H9 (cell line): ENCODE measurements at regions not wholly inside any gene's neighbourhood (a gene's known extent, or its start where the extent isn't known, plus 50 kb on each side); places are given as distances from the start of the nearest gene placed in this dataset.

Source experiments
- DNase-seq: peaks from one replicate; pipeline ENCODE4 v3.0.0-alpha.2; 2017
- H2AFZ ChIP-seq: one replicate; pipeline ENCODE4 v1.6.1; 2013; ENCODE audit warnings: mild to moderate bottlenecking, low read length, control low read depth, moderate library complexity
- H2AK5ac ChIP-seq: 2 replicates; pipeline ENCODE4 v1.6.1; 2013; ENCODE audit warnings: low read length, control low read depth, mixed read lengths; ENCODE audit not compliant: insufficient read length
- H2BK120ac ChIP-seq: one replicate; pipeline ENCODE4 v1.6.1; 2013; ENCODE audit warnings: low read depth, mild to moderate bottlenecking, low read length, control low read depth, inconsistent platforms; ENCODE audit not compliant: poor library complexity, severe bottlenecking
- H2BK12ac ChIP-seq: 2 replicates; pipeline ENCODE4 v1.6.1; 2013; ENCODE audit warnings: low read length, control low read depth, mixed read lengths, low read depth; ENCODE audit not compliant: insufficient read length
- H2BK15ac ChIP-seq: 2 replicates; pipeline ENCODE4 v1.6.1; 2013; ENCODE audit warnings: low read depth, low read length, control low read depth
- H2BK20ac ChIP-seq: one replicate; pipeline ENCODE4 v1.6.1; 2013; ENCODE audit warnings: low read depth, mild to moderate bottlenecking, low read length, control low read depth, inconsistent platforms; ENCODE audit not compliant: poor library complexity, severe bottlenecking
- H2BK5ac ChIP-seq: 2 replicates; pipeline ENCODE4 v1.6.1; 2013; ENCODE audit warnings: low read length, control low read depth, mixed read lengths; ENCODE audit not compliant: insufficient read length
- H3K14ac ChIP-seq: 2 replicates; pipeline ENCODE4 v1.6.1; 2013; ENCODE audit warnings: low read length, control low read depth; ENCODE audit not compliant: insufficient read depth
- H3K18ac ChIP-seq: 2 replicates; pipeline ENCODE4 v1.6.1; 2013; ENCODE audit warnings: low read depth, mild to moderate bottlenecking, mixed read lengths, low read length, control low read depth; ENCODE audit not compliant: insufficient read length
- H3K23ac ChIP-seq: 2 replicates; pipeline ENCODE4 v1.6.1; 2013; ENCODE audit warnings: low read length, control low read depth, mixed read lengths, low read depth; ENCODE audit not compliant: insufficient read length
- H3K23me2 ChIP-seq: 2 replicates; pipeline ENCODE4 v1.6.1; 2013; ENCODE audit warnings: low read depth, mild to moderate bottlenecking, mixed read lengths, low read length, control low read depth; ENCODE audit not compliant: insufficient read length, poor library complexity, severe bottlenecking
- H3K27ac ChIP-seq: 2 replicates; pipeline ENCODE4 v1.5.1; 2013; ENCODE audit warnings: low read length, control low read depth, mixed read lengths, low read depth; ENCODE audit not compliant: insufficient read length
- H3K27me3 ChIP-seq: 2 replicates; pipeline ENCODE4 v1.6.1; 2013; ENCODE audit warnings: low read length, control low read depth, inconsistent platforms; ENCODE audit not compliant: insufficient read depth
- H3K4ac ChIP-seq: 2 replicates; pipeline ENCODE4 v1.6.1; 2013; ENCODE audit warnings: low read depth, mild to moderate bottlenecking, control low read depth, inconsistent platforms, low read length, moderate library complexity
- H3K4me1 ChIP-seq: 2 replicates; pipeline ENCODE4 v1.6.1; 2013; ENCODE audit warnings: low read length, control low read depth, inconsistent platforms; ENCODE audit not compliant: insufficient read depth
- H3K4me2 ChIP-seq: 2 replicates; pipeline ENCODE4 v1.6.1; 2013; ENCODE audit warnings: low read length, control low read depth, mixed read lengths; ENCODE audit not compliant: insufficient read length, insufficient read depth
- H3K56ac ChIP-seq: 2 replicates; pipeline ENCODE4 v1.6.1; 2013; ENCODE audit warnings: low read depth, mild to moderate bottlenecking, mixed read lengths, low read length, control low read depth; ENCODE audit not compliant: insufficient read length
- H3K79me1 ChIP-seq: 2 replicates; pipeline ENCODE4 v1.6.1; 2013; ENCODE audit warnings: low read depth, mild to moderate bottlenecking, moderate library complexity, low read length, control low read depth, inconsistent platforms; ENCODE audit not compliant: insufficient read depth, poor library complexity, severe bottlenecking
- H3K79me2 ChIP-seq: 2 replicates; pipeline ENCODE4 v1.6.1; 2013; ENCODE audit warnings: low read length, control low read depth, inconsistent platforms; ENCODE audit not compliant: insufficient read depth
- H3K9ac ChIP-seq: 2 replicates; pipeline ENCODE4 v1.6.1; 2013; ENCODE audit warnings: low read length, control low read depth, mixed read lengths; ENCODE audit not compliant: insufficient read length; ENCODE audit errors: extremely low read depth
- H3K9me3 ChIP-seq: one replicate; pipeline ENCODE4 v1.6.1; 2013; ENCODE audit warnings: low read depth, low read length, inconsistent platforms; ENCODE audit not compliant: control insufficient read depth
- H3T11ph ChIP-seq: one replicate; pipeline ENCODE4 v1.6.1; 2013; ENCODE audit warnings: mild to moderate bottlenecking, low read length, control low read depth, inconsistent platforms
- H4K20me1 ChIP-seq: one replicate; pipeline ENCODE4 v1.6.1; 2013; ENCODE audit not compliant: control insufficient read depth, insufficient read length, insufficient read depth
- H4K5ac ChIP-seq: 2 replicates; pipeline ENCODE4 v1.6.1; 2013; ENCODE audit warnings: low read depth, mild to moderate bottlenecking, mixed read lengths, low read length, control low read depth; ENCODE audit not compliant: insufficient read length
- H4K8ac ChIP-seq: replicated peaks from 2 replicates; pipeline ENCODE4 v1.6.1; 2013; ENCODE audit warnings: low read length, control low read depth, mixed read lengths, low read depth; ENCODE audit not compliant: insufficient read length
- H4K91ac ChIP-seq: 2 replicates; pipeline ENCODE4 v1.6.1; 2013; ENCODE audit warnings: low read depth, mild to moderate bottlenecking, moderate library complexity, mixed read lengths, low read length, control low read depth; ENCODE audit not compliant: insufficient read length
- H3K27ac Mint-ChIP-seq, 3 experiments: 2 replicates in 2 of 3; 3 replicates in 1 of 3; pipeline ENCODE4 v1.8.0; 2020 to 2021; ENCODE audit warnings: mixed read lengths in 3 of 3, mild to moderate bottlenecking in 1 of 3, moderate library complexity in 1 of 3
- H3K27me3 Mint-ChIP-seq: 2 replicates; pipeline ENCODE4 v1.8.0; 2021; ENCODE audit warnings: low read depth, mild to moderate bottlenecking, moderate library complexity, mixed read lengths
- H3K36me3 Mint-ChIP-seq, 3 experiments: 2 replicates in 2 of 3; 3 replicates in 1 of 3; pipeline ENCODE4 v1.8.0; 2020 to 2021; ENCODE audit warnings: low read depth in 3 of 3, mixed read lengths in 3 of 3; ENCODE audit not compliant: insufficient read depth in 1 of 3
- H3K4me1 Mint-ChIP-seq, 2 experiments: 2 replicates each; pipeline ENCODE4 v1.8.0; 2020; ENCODE audit warnings: mixed read lengths in 2 of 2
- H3K4me3 Mint-ChIP-seq, 2 experiments: 2 replicates in 1 of 2; 3 replicates in 1 of 2; pipeline ENCODE4 v1.8.0; 2020 to 2021; ENCODE audit warnings: mild to moderate bottlenecking in 2 of 2, mixed read lengths in 2 of 2, moderate library complexity in 1 of 2
- H3K9me3 Mint-ChIP-seq, 2 experiments: 2 replicates in 1 of 2; 3 replicates in 1 of 2; pipeline ENCODE4 v1.8.0; 2020; ENCODE audit warnings: mild to moderate bottlenecking in 2 of 2, mixed read lengths in 2 of 2, moderate library complexity in 1 of 2
- WGBS: extraction: QIAGEN DNeasy Blood & Tissue Kit; methylation state at CpG from one replicate; pipeline ENCODE4 v1.1.7; 2013; ENCODE audit warnings: missing lambda C conversion rate, low lambda C conversion rate, mixed read lengths; ENCODE audit not compliant: insufficient read length; ENCODE audit errors: extremely low coverage; 5-methylcytosine and 5-hydroxymethylcytosine counted together
- TF ChIP-seq, protein P1 (sequence below): fragments of 200-600 bp; sonication (generic); conservative IDR thresholded peaks from 3 replicates; pipeline ENCODE4 v1.8.0; 2021; ENCODE audit warnings: antibody characterized with exemption, mild to moderate bottlenecking

DNA sequence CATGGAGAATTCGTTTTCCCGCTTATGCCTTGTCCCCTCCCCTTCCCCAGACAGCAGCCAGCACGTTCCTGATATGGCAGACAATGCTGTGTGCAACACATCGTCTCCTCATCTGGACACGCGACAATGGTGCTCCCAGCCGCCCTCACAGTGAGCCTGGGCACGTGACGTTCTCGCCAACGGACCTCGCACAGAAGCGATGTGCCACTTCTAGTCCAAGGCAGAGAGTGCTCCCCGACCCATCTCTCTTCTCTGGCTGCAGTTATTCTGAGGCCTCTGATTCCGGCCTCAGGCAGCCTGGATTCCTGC, 505.4 kb downstream of the EIPR1 start:
- Histone ChIP-seq H2BK15ac (no peak overlapping the region), H3K4me2 (no peak overlapping the region), H2BK5ac (no peak overlapping the region), H3K27ac (no peak overlapping the region), H2BK20ac (no peak overlapping the region), H4K8ac (no peak overlapping the region), H3K4me1 (no peaks in the 10 kb centered on the region), H4K91ac (no peak overlapping the region), H3K14ac (no peak overlapping the region), H3T11ph (no peak overlapping the region), H3K18ac (no peak overlapping the region), H2AFZ (no peak overlapping the region), H3K27me3 (no peaks in the 10 kb centered on the region), H2BK12ac (no peak overlapping the region), H3K9ac (no peak overlapping the region), H4K20me1 (no peaks in the 10 kb centered on the region), H4K5ac (no peak overlapping the region), H3K23me2 (no peaks in the 10 kb centered on the region), H3K79me2 (no peaks in the 10 kb centered on the region), H3K9me3 (no peaks in the 10 kb centered on the region), H3K23ac (no peak overlapping the region), H3K4ac (no peak overlapping the region), H3K56ac (no peak overlapping the region), H2BK120ac (no peak overlapping the region), H2AK5ac (no peak overlapping the region), H3K79me1 (no peaks in the 10 kb centered on the region)
- TF ChIP-seq, protein P1, sequence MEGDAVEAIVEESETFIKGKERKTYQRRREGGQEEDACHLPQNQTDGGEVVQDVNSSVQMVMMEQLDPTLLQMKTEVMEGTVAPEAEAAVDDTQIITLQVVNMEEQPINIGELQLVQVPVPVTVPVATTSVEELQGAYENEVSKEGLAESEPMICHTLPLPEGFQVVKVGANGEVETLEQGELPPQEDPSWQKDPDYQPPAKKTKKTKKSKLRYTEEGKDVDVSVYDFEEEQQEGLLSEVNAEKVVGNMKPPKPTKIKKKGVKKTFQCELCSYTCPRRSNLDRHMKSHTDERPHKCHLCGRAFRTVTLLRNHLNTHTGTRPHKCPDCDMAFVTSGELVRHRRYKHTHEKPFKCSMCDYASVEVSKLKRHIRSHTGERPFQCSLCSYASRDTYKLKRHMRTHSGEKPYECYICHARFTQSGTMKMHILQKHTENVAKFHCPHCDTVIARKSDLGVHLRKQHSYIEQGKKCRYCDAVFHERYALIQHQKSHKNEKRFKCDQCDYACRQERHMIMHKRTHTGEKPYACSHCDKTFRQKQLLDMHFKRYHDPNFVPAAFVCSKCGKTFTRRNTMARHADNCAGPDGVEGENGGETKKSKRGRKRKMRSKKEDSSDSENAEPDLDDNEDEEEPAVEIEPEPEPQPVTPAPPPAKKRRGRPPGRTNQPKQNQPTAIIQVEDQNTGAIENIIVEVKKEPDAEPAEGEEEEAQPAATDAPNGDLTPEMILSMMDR: no peak
- no peak overlapping the region; a peak in 1 of 7 replicates for H3K27ac Mint-ChIP-seq
- peaks cover 2% of the 10 kb centered on the region for H3K27me3 Mint-ChIP-seq
- no CpG with 5 or more reads among the region's 15 CpGs for WGBS
- no peak for DNase-seq
- H3K9me3 Mint-ChIP-seq: peaks cover 6 to 9% of the 10 kb centered on the region in 2 experiments
- peaks cover 0 to 7% of the 10 kb centered on the region in 2 experiments; a peak in 2 of 4 replicates for H3K4me1 Mint-ChIP-seq
- H3K4me3 Mint-ChIP-seq: no peak overlapping the region
- H3K36me3 Mint-ChIP-seq: peaks cover 2 to 6% (median 6%) of the 10 kb centered on the region in 3 experiments
